Lower lobe of right lung (tissue), 2 donors: ENCODE measurements at regions not wholly inside any gene's neighbourhood (a gene's known extent, or its start where the extent isn't known, plus 50 kb on each side); places are given as distances from the start of the nearest gene placed in this dataset.

ENCODE experiments used
- ATAC-seq, 2 donors: fragments of 200-7000 bp; cut with Tn5 transposase; one replicate each; pipeline ENCODE4 v1.9.1; 2020 to 2022; ENCODE audit warnings: mild to moderate bottlenecking in 2 of 2, moderate library complexity in 2 of 2
- DNase-seq: peaks from one replicate; pipeline ENCODE4 v3.0.0-alpha.2; 2020
- H3K27ac ChIP-seq: fragments of 200-600 bp; one replicate; pipeline ENCODE4 v1.8.0; 2022
- H3K27me3 ChIP-seq: fragments of 200-600 bp; one replicate; pipeline ENCODE4 v1.8.0; 2022; ENCODE audit warnings: low read depth
- H3K36me3 ChIP-seq: fragments of 200-600 bp; one replicate; pipeline ENCODE4 v1.8.0; 2022; ENCODE audit warnings: mild to moderate bottlenecking
- H3K4me1 ChIP-seq: fragments of 200-600 bp; one replicate; pipeline ENCODE4 v1.8.0; 2022
- H3K4me3 ChIP-seq: fragments of 200-600 bp; one replicate; pipeline ENCODE4 v1.8.0; 2022; ENCODE audit warnings: mild to moderate bottlenecking
- H3K9me3 ChIP-seq: fragments of 200-600 bp; one replicate; pipeline ENCODE4 v1.8.0; 2022
- CTCF ChIP-seq: fragments of 200-600 bp; IDR thresholded peaks from one replicate; pipeline ENCODE4 v1.8.0; 2022; ENCODE audit warnings: antibody characterized with exemption, mild to moderate bottlenecking
- intact Hi-C: fragments of 100-400 bp; cut with DNase I; formaldehyde crosslinking; loops from one replicate; pipeline ENCODE4 v1.11.0; 2022
- donor health status: DM: no; HTN: yes; CAD: no; lungs with severe emphysema.

GRCh38 chr3:170734043-170734734 is 135.8 kb downstream of the RPL22L1 start:
- no peak overlapping the region for H3K4me3 ChIP-seq
- TF ChIP-seq CTCF: no peak
- H3K27me3 ChIP-seq: no peaks in the 10 kb centered on the region
- H3K27ac ChIP-seq: no peak overlapping the region
- no peaks in the 10 kb centered on the region for H3K9me3 ChIP-seq
- intact Hi-C loops: no loop called here
- H3K4me1 ChIP-seq: no peaks in the 10 kb centered on the region
- DNase-seq (no peak), ATAC-seq (no peak)
- H3K36me3 ChIP-seq: no peaks in the 10 kb centered on the region

GRCh38 chr3:170732660-170733245 is 137.2 kb downstream of the RPL22L1 start:
- no peaks in the 10 kb centered on the region for H3K27me3 ChIP-seq
- DNase-seq (no peak), ATAC-seq (no peak)
- H3K27ac ChIP-seq: no peak overlapping the region
- no peak for TF ChIP-seq CTCF
- no peaks in the 10 kb centered on the region for H3K9me3 ChIP-seq
- H3K36me3 ChIP-seq: no peaks in the 10 kb centered on the region
- H3K4me3 ChIP-seq: no peak overlapping the region
- intact Hi-C loops: no loop called here
- no peaks in the 10 kb centered on the region for H3K4me1 ChIP-seq

- Histone ChIP-seq H3K27me3 (no peaks in the 10 kb centered on the region), H3K4me1 (no peaks in the 10 kb centered on the region), H3K27ac (no peak overlapping the region), H3K4me3 (no peak overlapping the region), H3K9me3 (no peaks in the 10 kb centered on the region), H3K36me3 (no peaks in the 10 kb centered on the region)
- no peak for DNase-seq
- ATAC-seq: no peak
- no peak for TF ChIP-seq CTCF
- intact Hi-C loops: no loop called here
Observed at GRCh38 chr3:170731281-170731680, 138.7 kb downstream of the RPL22L1 start.

- no peaks in the 10 kb centered on the region for H3K4me1 ChIP-seq
- ATAC-seq (no peak), DNase-seq (no peak)
- H3K27ac ChIP-seq: no peak overlapping the region
- TF ChIP-seq CTCF: no peak
- H3K4me3 ChIP-seq: no peak overlapping the region
- intact Hi-C loops: no loop called here
- no peaks in the 10 kb centered on the region for H3K36me3 ChIP-seq
- no peaks in the 10 kb centered on the region for H3K27me3 ChIP-seq
- no peaks in the 10 kb centered on the region for H3K9me3 ChIP-seq
Observed at GRCh38 chr3:170730071-170730812, 139.8 kb downstream of the RPL22L1 start.

GRCh38 chr3:170728181-170728580 is 141.8 kb downstream of the RPL22L1 start:
- Histone ChIP-seq H3K27me3 (no peaks in the 10 kb centered on the region), H3K36me3 (no peaks in the 10 kb centered on the region), H3K4me3 (no peak overlapping the region), H3K27ac (no peak overlapping the region), H3K4me1 (no peaks in the 10 kb centered on the region), H3K9me3 (no peaks in the 10 kb centered on the region)
- DNase-seq (no peak), ATAC-seq (no peak)
- intact Hi-C loops: no loop called here
- no peak for TF ChIP-seq CTCF
